ENCODE measurements at regions not wholly inside any gene's neighbourhood (a gene's known extent, or its start where the extent isn't known, plus 50 kb on each side); places are given as distances from the start of the nearest gene placed in this dataset.

DNA sequence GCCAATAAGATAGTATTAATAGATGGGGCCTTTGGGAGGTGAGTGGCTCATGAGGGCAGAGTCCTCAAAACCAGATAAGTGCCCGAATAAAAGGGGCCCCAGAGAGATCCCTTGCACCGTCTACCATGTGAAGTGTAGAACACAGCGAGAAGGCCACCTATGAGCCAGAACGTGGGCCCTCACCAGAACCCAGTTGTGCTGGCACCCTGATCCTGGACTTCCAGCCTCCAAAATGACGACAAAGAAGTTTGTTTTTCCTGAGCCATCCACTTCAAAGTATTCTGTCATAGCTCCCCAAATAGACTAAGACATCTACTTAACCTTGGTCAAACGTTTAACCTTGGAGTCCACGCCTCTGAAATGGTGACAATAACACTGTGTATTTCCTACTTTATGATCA lies 158.1 kb downstream of the EFNB2 start:
- no peak overlapping the region for H3K4me3 ChIP-seq (ENCODE audit: low read depth, low read length)
- no peak for DNase-seq (ENCODE audit: low read depth)
- TF ChIP-seq CTCF (IDR thresholded peaks at IDR 0.05; ENCODE audit: control insufficient read depth, extremely low read depth, insufficient read depth) = no peak

- no peak overlapping the region for H3K4me3 ChIP-seq (ENCODE audit: low read depth, low read length)
- DNase-seq (ENCODE audit: low read depth) = no peak
- TF ChIP-seq CTCF (IDR thresholded peaks at IDR 0.05; ENCODE audit: control insufficient read depth, extremely low read depth, insufficient read depth) = no peak
These were observed 158.9 kb downstream of the EFNB2 start for GRCh38 chr13:106376401-106377112.

GRCh38 chr13:106375085-106375484 lies 160.4 kb downstream of the EFNB2 start:
- no peak for TF ChIP-seq CTCF (IDR thresholded peaks at IDR 0.05; ENCODE audit: control insufficient read depth, extremely low read depth, insufficient read depth)
- H3K4me3 ChIP-seq (ENCODE audit: low read depth, low read length) = no peak overlapping the region
- DNase-seq (ENCODE audit: low read depth) = no peak

GRCh38 chr13:106374631-106375030 lies 160.8 kb downstream of the EFNB2 start:
- TF ChIP-seq CTCF (IDR thresholded peaks at IDR 0.05; ENCODE audit: control insufficient read depth, extremely low read depth, insufficient read depth) = no peak
- DNase-seq (ENCODE audit: low read depth) = no peak
- H3K4me3 ChIP-seq (ENCODE audit: low read depth, low read length) = no peak overlapping the region

GRCh38 chr13:106373989-106374572 lies 161.4 kb downstream of the EFNB2 start:
- DNase-seq (ENCODE audit: low read depth) = no peak
- no peak overlapping the region for H3K4me3 ChIP-seq (ENCODE audit: low read depth, low read length)
- no peak for TF ChIP-seq CTCF (IDR thresholded peaks at IDR 0.05; ENCODE audit: control insufficient read depth, extremely low read depth, insufficient read depth)

GRCh38 chr13:106373304-106373988 lies 162.0 kb downstream of the EFNB2 start:
- no peak overlapping the region for H3K4me3 ChIP-seq (ENCODE audit: low read depth, low read length)
- DNase-seq (ENCODE audit: low read depth) = no peak

More at GRCh38 chr13:106373304-106373988, 162.0 kb downstream of the EFNB2 start:
- TF ChIP-seq CTCF (IDR thresholded peaks at IDR 0.05; ENCODE audit: control insufficient read depth, extremely low read depth, insufficient read depth) = no peak

Data from LNCaP clone FGC (cell line).